GM18505 (cell line): ENCODE measurements at regions not wholly inside any gene's neighbourhood (a gene's known extent, or its start where the extent isn't known, plus 50 kb on each side); places are given as distances from the start of the nearest gene placed in this dataset.

ENCODE experiments used
- ATAC-seq: cut with Tn5 transposase; IDR thresholded peaks from one replicate; pipeline ENCODE4 v1.9.1; 2021; ENCODE audit not compliant: unreplicated experiment
- POLR2A ChIP-seq: IDR thresholded peaks from 4 replicates; pipeline ENCODE4 v1.6.1; 2011; ENCODE audit warnings: borderline replicate concordance; ENCODE audit not compliant: insufficient read depth, insufficient read length; ENCODE audit errors: extremely low read depth

- ATAC-seq: no peak
- no peak for TF ChIP-seq POLR2A
Observed at GRCh38 chr15:93722165-93722564, 509.2 kb upstream of the MCTP2 start.

- TF ChIP-seq POLR2A: no peak
- ATAC-seq: no peak
Observed at GRCh38 chr15:93720607-93721006, 510.8 kb upstream of the MCTP2 start.

- TF ChIP-seq POLR2A: no peak
- no peak for ATAC-seq
Observed at GRCh38 chr15:93719921-93720351, 511.4 kb upstream of the MCTP2 start.

- no peak for ATAC-seq
- TF ChIP-seq POLR2A: no peak
Observed at GRCh38 chr15:93716615-93717231, 514.6 kb upstream of the MCTP2 start.

- no peak for TF ChIP-seq POLR2A
- no peak for ATAC-seq
Observed at GRCh38 chr15:93709708-93710107, 521.7 kb upstream of the MCTP2 start.

- TF ChIP-seq POLR2A: no peak
- no peak for ATAC-seq
Observed at GRCh38 chr15:93708724-93709445, 522.5 kb upstream of the MCTP2 start.

- no peak for ATAC-seq
- no peak for TF ChIP-seq POLR2A
Observed at GRCh38 chr15:93707751-93708150, 523.6 kb upstream of the MCTP2 start.

- ATAC-seq: no peak
- TF ChIP-seq POLR2A: no peak
Observed at GRCh38 chr15:93706495-93707292, 524.7 kb upstream of the MCTP2 start.

- no peak for TF ChIP-seq POLR2A
- no peak for ATAC-seq
Observed at GRCh38 chr15:93705753-93706455, 525.5 kb upstream of the MCTP2 start.

GRCh38 chr15:93703092-93703739, 528.1 kb upstream of the MCTP2 start:
- no peak for TF ChIP-seq POLR2A
- ATAC-seq: no peak

GRCh38 chr15:93700051-93700450, 531.3 kb upstream of the MCTP2 start:
- ATAC-seq: no peak

GRCh38 chr15:93694033-93694432, 537.3 kb upstream of the MCTP2 start:
- no peak for ATAC-seq
- no peak for TF ChIP-seq POLR2A

More at GRCh38 chr15:93700051-93700450, 531.3 kb upstream of the MCTP2 start:
- TF ChIP-seq POLR2A: no peak

- no peak for ATAC-seq
- no peak for TF ChIP-seq POLR2A
Observed at GRCh38 chr15:93683651-93684050, 547.7 kb upstream of the MCTP2 start.
